Activated CD4-positive, CD25-positive, alpha-beta regulatory T cell (primary cell): ENCODE measurements at regions not wholly inside any gene's neighbourhood (a gene's known extent, or its start where the extent isn't known, plus 50 kb on each side); places are given as distances from the start of the nearest gene placed in this dataset.

Experiments used
- DNase-seq, 4 experiments: peaks; one replicate each; lab custom pipeline; 2025; lab: John Stamatoyannopoulos, UW

- DNase-seq: no peak
Observed at GRCh38 chr4:152112190-152112589, 351.4 kb upstream of the GATB start.

DNA sequence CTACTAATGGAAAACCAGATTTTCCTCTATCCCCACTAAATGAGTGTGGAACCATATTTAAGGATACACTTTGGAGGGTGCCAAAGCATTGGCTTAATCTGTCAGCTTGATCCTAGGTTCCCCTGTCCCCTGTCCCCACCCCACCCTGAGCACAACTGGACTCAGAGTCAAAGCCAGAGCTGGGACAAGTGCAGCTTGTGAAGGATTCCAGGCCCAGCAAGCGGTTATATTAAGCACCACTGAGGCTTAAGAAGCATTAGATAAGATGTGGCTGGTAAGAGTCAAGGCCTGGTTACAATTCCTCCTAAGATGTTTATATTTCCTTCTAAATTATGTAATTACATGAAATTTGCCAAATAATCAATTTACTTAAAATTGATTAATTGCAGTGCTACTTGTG lies 350.0 kb upstream of the GATB start:
- no peak for DNase-seq

GRCh38 chr4:152109531-152110509 lies 349.0 kb upstream of the GATB start:
- no peak for DNase-seq

DNA sequence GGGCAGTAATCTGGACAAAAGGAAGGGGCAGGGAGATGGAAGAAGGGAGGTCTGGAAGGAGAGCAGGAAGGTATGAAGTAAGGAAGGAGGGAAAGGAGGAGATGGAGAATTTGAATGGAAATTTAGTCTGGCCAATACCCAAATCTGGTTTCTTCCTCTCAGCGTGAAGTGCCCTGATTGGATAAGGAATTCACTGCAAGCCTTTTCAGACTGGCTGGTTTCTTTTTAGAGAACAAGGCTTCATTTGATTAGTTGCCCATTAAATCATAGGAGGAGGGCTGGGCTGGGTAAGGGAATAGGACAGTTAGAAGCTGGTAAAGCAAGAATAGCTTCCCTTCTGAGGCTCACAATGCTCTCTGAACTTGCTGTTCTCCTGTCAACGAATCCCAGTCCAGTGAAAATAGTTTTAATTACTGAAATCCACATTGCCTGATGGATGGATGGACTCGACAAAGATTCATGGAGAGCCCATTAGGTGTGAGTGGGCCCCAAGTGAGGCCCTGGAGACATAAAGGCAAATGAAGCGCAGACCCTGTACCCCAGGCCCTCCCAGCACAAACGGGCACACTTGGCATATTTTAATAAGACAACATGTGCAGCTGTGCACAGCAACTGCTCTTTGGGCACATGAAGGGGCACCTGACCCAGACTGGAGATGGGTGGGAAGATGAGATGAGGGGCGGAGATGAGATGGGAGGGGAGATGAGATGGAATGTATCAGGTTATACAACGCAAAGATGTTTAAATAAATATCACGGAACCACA lies 347.1 kb upstream of the GATB start:
- DNase-seq: no peak

- DNase-seq: no peak
Observed at GRCh38 chr4:152106781-152107321, 346.0 kb upstream of the GATB start.

DNA sequence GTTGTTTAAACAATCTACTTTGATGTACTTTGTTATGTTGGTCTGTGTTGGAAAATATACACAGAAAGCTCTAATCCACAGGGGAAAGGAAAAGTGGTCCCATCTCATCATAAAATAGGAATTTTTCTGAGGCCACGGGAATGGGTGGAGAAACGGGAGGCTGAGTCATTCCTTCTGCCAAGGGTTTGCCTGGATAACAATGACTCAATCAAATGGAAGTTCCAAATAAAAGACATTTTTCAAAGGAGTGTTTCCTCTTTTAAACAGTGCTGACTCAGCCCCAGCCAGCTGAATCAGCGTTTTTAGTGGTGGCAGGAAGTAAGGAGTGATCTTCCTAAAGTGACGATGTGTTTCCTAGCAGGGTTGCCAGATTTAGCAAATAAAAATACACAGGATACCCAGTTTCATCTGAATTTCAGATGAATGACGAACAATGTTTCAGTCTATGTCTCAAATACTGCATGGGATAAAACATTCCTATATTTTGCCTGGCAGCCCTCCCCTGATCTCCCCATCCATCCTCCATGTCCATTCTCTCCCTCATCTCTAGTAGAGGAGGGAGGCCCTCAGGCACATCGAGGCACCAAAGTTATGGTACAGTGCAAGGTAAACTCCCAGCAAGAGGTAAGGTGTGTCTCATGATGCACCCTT lies 345.4 kb upstream of the GATB start:
- DNase-seq: no peak

- DNase-seq: no peak
Observed at GRCh38 chr4:152104901-152105357, 344.1 kb upstream of the GATB start.

DNA sequence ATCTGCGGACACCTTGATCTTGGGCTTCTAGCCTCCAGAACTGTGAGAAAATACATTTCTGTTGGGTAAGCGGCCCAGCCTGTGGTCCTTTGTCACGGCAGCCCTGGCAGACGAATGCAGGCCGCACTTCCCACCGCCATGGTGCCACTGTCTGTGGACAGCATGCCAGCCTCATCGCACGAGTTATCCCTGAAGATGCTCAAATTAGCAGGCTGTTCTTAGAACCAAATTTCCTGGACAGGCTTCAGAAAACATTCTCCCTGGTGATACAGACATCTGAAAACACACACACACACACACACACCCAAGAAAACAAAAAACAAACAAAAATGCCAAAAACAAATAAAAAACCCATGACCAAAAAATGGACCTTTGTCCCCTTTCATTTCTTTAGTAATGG lies 343.5 kb upstream of the GATB start:
- no peak for DNase-seq

DNA sequence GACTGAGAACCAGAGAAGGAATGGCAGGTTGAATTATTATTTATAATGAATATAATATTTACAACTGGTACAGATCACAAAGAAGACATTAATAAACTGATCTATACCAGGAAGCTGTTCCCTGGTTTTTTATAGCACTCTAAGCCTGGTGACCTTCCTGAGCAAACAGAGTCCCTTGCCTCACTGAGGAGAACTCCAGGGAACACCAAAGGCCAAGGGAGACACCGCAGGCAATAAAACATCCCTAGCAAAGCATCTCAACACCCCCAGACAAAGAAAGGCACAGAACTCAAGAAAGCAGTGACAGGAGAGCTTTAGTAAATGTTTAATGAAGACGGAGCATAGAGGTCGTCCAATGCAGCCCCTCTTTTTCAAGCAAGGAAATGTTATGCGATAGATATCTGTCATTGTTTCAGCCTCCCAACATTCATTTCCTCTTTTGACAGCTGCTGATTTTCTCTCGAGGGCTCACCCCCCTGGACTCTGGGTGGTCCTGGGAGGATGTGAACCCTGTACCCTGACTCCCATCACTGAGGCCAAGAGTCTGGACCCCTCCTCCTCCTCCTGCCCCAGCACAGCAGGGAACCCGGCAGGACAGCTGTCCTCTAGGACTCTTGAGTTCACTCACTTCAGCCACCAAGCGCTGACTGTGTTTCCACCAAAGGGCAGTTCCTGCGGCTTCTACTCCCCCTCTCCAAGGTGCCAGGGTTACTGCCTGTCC lies 342.5 kb upstream of the GATB start:
- DNase-seq: no peak

DNA sequence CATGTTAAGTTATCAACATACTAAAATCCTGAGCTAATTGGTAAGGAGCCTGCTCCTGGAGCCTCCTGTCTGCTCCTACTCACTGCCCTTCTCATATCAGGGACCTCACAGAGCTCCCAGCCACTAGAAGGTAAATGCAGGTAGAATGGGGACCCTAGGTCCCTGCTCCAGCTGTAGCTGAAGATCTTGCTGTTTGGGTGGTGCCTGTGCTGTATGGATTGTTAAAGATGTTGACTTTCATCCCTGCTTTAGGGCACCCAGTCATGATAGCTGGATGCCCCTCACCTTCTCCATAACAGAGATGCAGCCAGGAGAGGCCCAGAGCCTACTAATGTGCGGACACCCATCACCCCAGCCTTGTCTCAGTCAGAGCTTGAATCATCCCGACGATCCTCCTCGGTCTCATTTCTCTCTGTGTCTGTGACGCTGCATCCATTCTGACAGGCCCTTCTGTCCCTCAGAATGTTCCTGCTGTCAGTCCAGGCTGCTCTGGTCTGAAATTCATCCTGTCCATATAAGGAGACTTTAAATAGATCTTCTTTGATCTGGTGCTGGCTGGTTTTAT lies 341.7 kb upstream of the GATB start:
- no peak for DNase-seq

GRCh38 chr4:152101556-152102435 lies 341.0 kb upstream of the GATB start:
- DNase-seq: no peak

GRCh38 chr4:152100379-152101201 lies 339.8 kb upstream of the GATB start:
- peak; percentile 32 to 68 (median 52) for DNase-seq

GRCh38 chr4:152099981-152100378 lies 339.2 kb upstream of the GATB start:
- no peak for DNase-seq

DNA sequence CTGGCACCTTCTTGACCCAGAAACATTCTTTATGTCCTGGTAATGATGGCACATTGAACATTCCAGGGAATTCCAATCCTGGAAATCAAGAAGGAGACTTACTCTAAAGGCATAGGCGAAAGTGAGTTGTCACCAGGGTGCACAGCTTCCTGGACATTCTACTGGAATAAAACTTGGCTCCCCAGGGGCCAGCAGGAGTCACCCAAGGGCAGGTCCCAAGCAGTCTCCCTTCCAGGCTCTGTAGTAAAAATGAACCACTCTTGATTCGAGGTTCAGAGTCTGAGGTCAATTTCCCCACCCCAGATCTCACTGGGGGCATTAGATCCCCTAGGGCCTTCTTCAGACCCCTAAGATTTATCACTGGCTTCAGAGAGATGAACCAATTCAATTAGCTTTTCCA lies 338.7 kb upstream of the GATB start:
- no peak for DNase-seq

GRCh38 chr4:152099061-152099425 lies 338.2 kb upstream of the GATB start:
- no peak for DNase-seq

- no peak for DNase-seq
Observed at GRCh38 chr4:152098365-152099060, 337.7 kb upstream of the GATB start.

- no peak for DNase-seq
Observed at GRCh38 chr4:152097371-152097770, 336.6 kb upstream of the GATB start.

GRCh38 chr4:152095701-152096070 lies 334.9 kb upstream of the GATB start:
- DNase-seq: no peak
